Activated CD4-positive, alpha-beta memory T cell treated with anti-CD3 and anti-CD28 coated beads, Interleukin-2, amount 10 ng/mL, durations not matched to agents 7 days and 5 days (primary cell): ENCODE measurements at regions not wholly inside any gene's neighbourhood (a gene's known extent, or its start where the extent isn't known, plus 50 kb on each side); places are given as distances from the start of the nearest gene placed in this dataset.
A peak's percentile ranks its signal among the peaks of the same experiment; 100 is the strongest.
"Not testable (repeated sequence)": the region's sequence is repeated elsewhere in the genome, so short reads cannot be mapped to it uniquely, and the experiment has no call there.

Experiments
- CTCF ChIA-PET: fragments of 350-600 bp; sonication (Branson Sonifier 250); formaldehyde crosslinking; loops from one replicate; lab custom pipeline; 2021; ENCODE audit warnings: antibody characterized with exemption, inconsistent platforms; lab: Charles Lee
- POLR2A ChIA-PET: fragments of 350-600 bp; sonication (Branson Sonifier 250); formaldehyde crosslinking; loops from one replicate; lab custom pipeline; 2021; ENCODE audit warnings: antibody characterized with exemption; lab: Charles Lee
- DNase-seq: peaks from one replicate; pipeline ENCODE4 v3.0.0-alpha.2; 2020
- H3K27ac Mint-ChIP-seq: one replicate; pipeline ENCODE4 v1.8.0; 2021; ENCODE audit warnings: mild to moderate bottlenecking, mixed read lengths
- H3K27me3 Mint-ChIP-seq: one replicate; pipeline ENCODE4 v1.8.0; 2021; ENCODE audit warnings: mixed read lengths
- H3K36me3 Mint-ChIP-seq: one replicate; pipeline ENCODE4 v1.8.0; 2021; ENCODE audit warnings: low read depth, mixed read lengths
- H3K4me1 Mint-ChIP-seq: one replicate; pipeline ENCODE4 v1.8.0; 2021; ENCODE audit warnings: mixed read lengths
- H3K4me3 Mint-ChIP-seq: one replicate; pipeline ENCODE4 v1.8.0; 2021; ENCODE audit warnings: mild to moderate bottlenecking, mixed read lengths
- H3K9me3 Mint-ChIP-seq: one replicate; pipeline ENCODE4 v1.8.0; 2021; ENCODE audit warnings: mixed read lengths

DNA sequence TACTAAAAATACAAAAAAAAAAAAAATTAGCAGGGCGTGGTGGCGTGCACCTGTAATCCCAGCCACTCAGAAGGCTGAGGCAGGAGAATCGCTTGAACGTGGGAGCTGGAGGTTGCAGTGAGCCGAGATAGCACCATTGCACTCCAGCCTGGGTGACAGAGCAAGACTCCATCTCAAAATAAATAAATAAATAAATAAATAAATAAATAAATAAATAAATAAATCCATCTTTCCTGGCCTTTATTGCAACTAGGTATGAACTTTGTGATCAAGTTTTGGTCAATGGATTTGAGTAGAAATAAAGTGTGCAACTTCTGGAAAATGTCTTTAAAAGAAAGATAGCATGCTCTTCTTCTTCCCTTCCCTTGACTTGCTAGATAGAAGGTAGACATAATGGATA lies 69.6 kb upstream of the LRFN2 start:
- H3K36me3 Mint-ChIP-seq, POLR2A ChIA-PET, H3K27ac Mint-ChIP-seq, CTCF ChIA-PET, H3K27me3 Mint-ChIP-seq, H3K9me3 Mint-ChIP-seq, DNase-seq, H3K4me1 Mint-ChIP-seq, H3K4me3 Mint-ChIP-seq: not testable (repeated sequence)

DNA sequence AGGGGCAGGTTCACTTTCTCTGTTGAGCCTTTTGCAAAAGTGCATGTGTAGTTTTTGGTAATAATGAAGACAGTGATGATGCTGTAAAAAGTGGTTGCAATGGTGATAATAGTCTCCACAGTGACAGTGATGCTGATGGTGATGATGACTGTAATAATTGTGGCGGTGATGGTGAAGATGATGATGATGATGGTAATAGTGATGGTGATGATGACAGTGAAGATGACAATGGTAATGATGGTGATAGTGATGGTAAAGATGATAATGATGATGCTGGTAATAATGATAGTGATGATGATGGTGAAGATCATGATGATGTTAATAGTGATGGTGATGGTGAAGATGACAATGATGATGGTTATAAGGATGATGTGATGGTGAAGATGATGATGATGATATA lies 67.7 kb upstream of the LRFN2 start:
- ChIA-PET POLR2A (no interaction called here), CTCF (no interaction called here)
- Mint-ChIP-seq H3K27ac (no peak overlapping the region), H3K27me3 (peaks cover 3% of the 10 kb centered on the region), H3K4me3 (no peak overlapping the region), H3K4me1 (no peaks in the 10 kb centered on the region), H3K9me3 (no peaks in the 10 kb centered on the region), H3K36me3 (no peaks in the 10 kb centered on the region)
- no peak for DNase-seq

DNA sequence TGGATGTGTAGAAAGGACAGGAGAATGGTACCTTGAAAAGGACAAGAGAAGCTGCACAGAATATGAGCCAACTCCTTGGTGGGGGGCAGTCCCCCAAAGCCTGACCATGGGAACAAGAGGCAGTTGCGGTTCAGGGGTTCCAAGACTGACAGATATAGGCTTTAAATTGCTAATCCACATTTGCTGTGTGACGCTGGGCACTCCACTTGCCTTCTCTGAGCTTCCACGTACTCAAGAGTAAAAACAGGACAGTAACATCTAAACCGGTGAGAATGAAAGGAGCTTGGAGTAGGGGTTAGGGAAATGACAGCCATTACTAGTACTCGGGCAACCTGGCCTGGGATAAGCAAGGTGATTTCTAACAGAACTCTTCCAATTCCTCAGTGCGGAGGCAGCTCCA lies 57.9 kb upstream of the LRFN2 start:
- DNase-seq = no peak
- Mint-ChIP-seq H3K27me3 (peaks cover 12% of the 10 kb centered on the region), H3K36me3 (no peaks in the 10 kb centered on the region), H3K4me1 (peaks cover 15% of the 10 kb centered on the region), H3K9me3 (no peaks in the 10 kb centered on the region), H3K27ac (no peak overlapping the region), H3K4me3 (no peak overlapping the region)
- CTCF ChIA-PET = no interaction called here
- POLR2A ChIA-PET = no interaction called here

DNA sequence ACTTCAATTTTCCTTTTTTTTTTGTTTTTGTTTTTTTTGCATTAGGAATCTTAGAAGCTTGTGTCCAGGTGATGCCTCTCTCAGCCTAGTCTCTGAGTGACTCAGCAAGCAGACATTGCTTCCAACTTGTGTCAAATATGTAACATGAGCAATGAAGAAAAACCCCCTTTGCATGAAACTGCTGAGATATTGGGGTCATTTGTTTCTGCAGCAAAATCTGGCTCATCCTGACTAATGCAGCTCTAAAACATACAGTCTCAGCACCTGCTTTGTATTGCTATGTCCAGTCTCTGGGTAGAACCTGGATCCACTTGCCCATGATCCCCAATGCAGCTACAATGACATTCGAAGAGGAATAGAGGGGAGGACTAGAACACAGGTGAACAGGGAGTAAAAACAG lies 55.7 kb upstream of the LRFN2 start:
- no peak overlapping the region for H3K4me3 Mint-ChIP-seq
- H3K27me3 Mint-ChIP-seq = peaks cover 7% of the 10 kb centered on the region
- POLR2A ChIA-PET = no interaction called here
- no peak for DNase-seq
- no peak overlapping the region for H3K27ac Mint-ChIP-seq
- H3K36me3 Mint-ChIP-seq = no peaks in the 10 kb centered on the region
- CTCF ChIA-PET = no interaction called here
- H3K4me1 Mint-ChIP-seq = peaks cover 16% of the 10 kb centered on the region
- no peaks in the 10 kb centered on the region for H3K9me3 Mint-ChIP-seq

DNA sequence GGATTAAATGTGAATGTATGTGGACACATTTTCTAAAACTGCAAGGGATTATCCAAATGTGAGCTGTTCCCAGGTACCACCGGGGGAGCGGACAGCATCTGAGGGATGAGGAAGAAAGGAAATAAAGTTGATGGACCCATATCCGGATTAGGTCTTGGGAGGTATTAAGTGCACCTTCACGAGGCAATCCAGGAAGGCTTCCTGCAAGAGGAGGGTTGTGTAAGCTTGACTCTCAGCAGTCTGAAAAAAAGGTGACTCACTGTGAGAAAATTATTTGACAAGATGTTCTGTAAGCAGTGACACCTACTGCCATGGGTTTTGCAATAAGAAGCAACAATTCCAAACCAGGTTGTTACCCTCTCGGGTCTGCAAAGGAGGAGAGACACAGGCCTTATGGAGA lies 55.0 kb upstream of the LRFN2 start:
- H3K36me3 Mint-ChIP-seq = no peaks in the 10 kb centered on the region
- ChIA-PET CTCF (no interaction called here), POLR2A (no interaction called here)
- no peak for DNase-seq
- peaks cover 16% of the 10 kb centered on the region for H3K4me1 Mint-ChIP-seq
- H3K27ac Mint-ChIP-seq = no peak overlapping the region
- no peak overlapping the region for H3K4me3 Mint-ChIP-seq
- H3K9me3 Mint-ChIP-seq = no peaks in the 10 kb centered on the region
- H3K27me3 Mint-ChIP-seq = peaks cover 2% of the 10 kb centered on the region

DNA sequence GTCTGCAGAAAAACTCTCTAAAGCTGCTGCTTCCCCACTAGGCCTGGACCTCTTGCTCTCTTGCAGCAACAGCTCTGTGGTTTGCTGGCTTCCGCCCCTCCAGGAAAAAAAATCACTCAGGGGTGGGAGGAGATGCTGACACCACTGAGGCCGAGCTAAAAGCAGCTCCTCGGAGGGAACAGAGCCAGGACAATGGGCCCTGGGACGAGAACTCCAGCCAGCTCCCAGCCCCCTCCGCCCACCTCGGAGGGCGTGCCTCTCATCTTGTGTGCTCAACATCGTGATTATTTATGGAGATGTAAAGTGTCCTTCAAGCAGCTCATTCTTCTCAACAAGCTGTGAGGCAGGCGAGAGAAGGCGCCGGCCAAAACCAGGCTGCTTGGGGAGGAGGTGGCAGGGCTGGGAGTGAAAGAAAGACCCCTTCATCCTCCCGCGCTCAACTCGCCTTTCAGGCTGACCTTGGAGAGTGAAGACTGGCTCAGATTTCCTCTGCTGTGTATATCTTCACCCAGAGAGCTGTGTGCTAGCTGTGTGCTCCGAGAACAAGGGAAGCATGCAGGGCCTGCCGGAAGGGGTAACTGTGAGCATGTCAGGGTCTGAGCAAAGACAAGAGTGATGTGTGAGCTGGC lies 53.5 kb upstream of the LRFN2 start:
- DNase-seq = peak; percentile 45
- POLR2A ChIA-PET = no interaction called here
- Mint-ChIP-seq H3K4me3 (no peak overlapping the region), H3K4me1 (peaks cover 16% of the 10 kb centered on the region), H3K9me3 (no peaks in the 10 kb centered on the region), H3K27ac (peak overlapping the region; percentile 32), H3K36me3 (no peaks in the 10 kb centered on the region), H3K27me3 (peaks cover 2% of the 10 kb centered on the region)
- CTCF ChIA-PET = interaction anchor here (1.4 kb wide), 1 partner anchor 53 kb away, joined by 7 read pairs; the partner anchor contains the start of gene LRFN2
